GM19467 (cell line): ENCODE measurements at regions not wholly inside any gene's neighbourhood (a gene's known extent, or its start where the extent isn't known, plus 50 kb on each side); places are given as distances from the start of the nearest gene placed in this dataset.

Experiments
- ATAC-seq: cut with Tn5 transposase; IDR thresholded peaks from one replicate; pipeline ENCODE4 v1.9.1; 2021; ENCODE audit warnings: mild to moderate bottlenecking, moderate library complexity; ENCODE audit not compliant: unreplicated experiment

- no peak for ATAC-seq
Measured at GRCh38 chr4:130403221-130403620, 1307.3 kb downstream of the C4orf33 start.

GRCh38 chr4:130416228-130416627 is 1320.3 kb downstream of the C4orf33 start:
- no peak for ATAC-seq

DNA sequence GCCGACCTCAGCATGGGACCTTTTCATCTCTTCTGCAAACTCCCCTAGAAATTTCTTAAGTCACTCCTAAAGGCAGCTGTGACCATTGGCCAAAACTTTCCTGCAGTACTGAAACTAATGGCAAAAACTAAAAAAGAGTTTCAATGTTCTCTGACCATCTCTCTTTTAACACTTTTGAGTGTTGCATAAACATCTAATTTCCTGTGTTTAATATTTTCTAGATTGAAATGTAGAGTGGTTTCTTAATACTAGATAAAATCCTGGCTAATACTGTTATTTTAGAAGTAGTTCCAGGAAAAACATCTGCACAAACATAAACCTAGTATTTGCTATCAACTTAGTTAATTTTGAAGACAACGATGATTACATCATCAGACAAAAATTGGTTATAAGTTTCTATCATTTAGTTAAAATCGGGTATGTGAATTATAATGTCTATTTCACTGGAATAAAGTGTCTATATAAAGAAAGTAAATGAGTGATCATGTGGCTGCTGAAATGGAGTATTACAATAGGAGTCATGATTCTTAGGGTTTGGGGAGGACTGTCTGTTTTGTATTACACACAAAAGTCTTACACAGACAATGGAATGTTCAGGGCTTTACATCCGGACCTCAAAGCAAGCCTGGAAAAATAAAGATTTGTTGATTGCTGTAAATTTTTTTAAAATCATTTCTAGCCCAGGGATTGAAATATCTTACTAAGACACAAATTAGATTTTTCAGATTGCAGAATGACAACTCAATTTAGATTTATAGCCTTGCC is 1323.4 kb downstream of the C4orf33 start:
- ATAC-seq = no peak

DNA sequence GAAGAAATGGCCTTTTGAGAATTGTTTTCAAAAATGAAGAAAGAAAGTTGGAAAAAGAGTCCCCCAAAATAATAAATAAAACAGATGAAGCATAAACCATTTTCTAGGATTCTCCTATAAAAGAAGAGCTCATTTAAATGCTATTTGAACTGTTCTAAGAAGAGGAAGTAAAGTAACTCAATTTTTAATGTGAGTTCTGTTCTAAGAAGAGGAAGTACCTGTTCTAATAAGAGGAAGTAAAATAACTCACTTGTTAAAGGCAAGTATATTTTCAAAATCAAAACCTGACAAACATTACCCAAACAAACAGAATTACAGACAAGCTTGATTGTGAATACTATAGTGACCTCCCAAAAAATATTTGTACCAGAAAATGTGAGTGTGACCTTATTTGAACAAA is 1326.3 kb downstream of the C4orf33 start:
- no peak for ATAC-seq

DNA sequence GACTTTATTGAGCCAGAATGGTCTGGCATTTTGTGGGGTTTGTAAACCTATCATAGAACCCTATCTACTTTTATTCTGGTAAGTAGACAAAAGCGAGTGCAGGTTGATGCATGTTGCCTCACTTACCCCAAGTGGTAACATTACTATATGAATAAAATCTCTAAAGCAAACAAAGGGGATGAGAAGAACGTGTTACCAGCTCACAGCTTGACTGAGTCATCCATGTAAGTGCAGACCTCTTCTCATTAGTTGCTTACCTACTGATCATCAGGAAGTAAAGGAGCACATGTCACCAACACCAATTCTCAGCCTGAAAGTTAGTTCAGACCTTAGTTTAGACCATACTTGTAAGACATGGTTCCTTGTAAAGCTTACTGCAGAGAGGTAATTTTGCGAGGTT is 1328.3 kb downstream of the C4orf33 start:
- no peak for ATAC-seq

- no peak for ATAC-seq
Measured at GRCh38 chr4:130432289-130432688, 1336.3 kb downstream of the C4orf33 start.

DNA sequence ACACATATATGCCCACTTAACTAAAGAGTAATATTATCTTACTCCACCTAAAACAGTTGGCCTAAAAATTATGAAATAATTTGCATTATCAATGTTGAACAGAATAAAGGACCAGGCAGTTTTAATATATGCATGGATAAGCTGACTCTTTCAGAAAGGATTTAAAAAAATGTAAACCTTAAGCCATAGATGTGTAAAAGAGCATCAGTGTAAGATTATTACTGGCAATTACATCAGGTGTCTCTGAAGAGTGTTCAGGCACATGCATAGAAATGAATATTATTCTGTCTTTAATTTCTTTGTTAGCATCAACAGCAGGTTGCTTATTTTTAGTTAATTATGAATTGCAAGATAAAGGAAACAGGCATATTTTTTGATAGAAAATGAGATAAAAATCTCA is 1353.8 kb downstream of the C4orf33 start:
- no peak for ATAC-seq

GRCh38 chr4:130468340-130468739 is 1372.4 kb downstream of the C4orf33 start:
- ATAC-seq = no peak

DNA sequence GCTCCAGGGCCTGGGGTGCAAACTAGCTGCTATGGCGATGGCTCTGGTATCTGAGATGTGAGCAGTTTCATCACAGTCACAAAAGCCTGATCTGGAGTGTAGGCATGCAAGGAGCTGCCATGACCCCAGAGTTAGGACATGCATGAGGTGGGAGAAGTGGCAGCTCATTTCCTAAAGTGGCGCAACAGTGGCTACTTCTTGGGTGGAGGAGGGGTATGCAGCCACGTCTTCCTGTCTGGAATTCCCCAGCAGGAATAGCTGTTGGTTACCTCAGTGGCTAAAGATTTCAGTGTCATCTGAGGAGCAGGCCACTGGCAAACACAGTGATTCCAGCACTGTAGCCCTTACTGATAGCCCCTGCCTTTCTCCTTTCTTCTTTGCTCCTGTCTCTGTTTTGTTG is 1382.5 kb downstream of the C4orf33 start:
- no peak for ATAC-seq

DNA sequence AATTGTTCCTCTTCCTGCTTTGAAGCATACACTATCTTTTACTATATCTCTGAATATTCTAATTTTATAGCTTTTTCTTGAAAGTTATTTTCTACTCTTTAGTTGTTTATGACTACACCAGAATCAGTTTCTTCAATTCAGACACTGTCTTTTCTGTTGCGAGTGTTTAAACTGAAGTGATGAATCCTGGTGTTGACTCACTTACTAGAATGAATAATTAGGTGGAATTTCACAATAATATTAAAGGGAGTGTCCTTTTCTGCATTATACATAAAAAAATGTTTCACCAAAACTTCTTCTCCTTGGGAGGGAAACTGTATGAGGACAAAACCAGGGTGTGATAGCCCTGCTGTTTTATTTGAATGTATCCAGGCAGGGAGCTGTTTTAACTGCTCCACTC is 1383.1 kb downstream of the C4orf33 start:
- no peak for ATAC-seq

DNA sequence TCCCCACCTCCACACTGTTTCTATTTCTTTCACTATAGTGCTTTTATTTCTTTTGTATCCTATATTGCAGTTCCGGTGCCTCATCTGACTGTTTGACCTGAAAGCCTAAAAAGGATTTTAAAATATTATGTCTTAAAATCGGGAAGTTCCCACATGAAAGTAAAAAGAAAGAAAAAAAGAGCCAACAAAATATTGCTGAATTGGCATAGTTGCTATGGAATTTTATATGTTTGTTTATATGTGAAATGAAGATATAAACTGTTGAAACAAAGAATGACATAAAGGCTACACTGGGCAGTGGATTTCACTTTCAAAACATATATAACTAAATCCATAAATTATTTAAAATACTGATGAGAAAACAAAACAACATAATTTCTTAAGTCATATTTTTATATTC is 1383.7 kb downstream of the C4orf33 start:
- no peak for ATAC-seq

DNA sequence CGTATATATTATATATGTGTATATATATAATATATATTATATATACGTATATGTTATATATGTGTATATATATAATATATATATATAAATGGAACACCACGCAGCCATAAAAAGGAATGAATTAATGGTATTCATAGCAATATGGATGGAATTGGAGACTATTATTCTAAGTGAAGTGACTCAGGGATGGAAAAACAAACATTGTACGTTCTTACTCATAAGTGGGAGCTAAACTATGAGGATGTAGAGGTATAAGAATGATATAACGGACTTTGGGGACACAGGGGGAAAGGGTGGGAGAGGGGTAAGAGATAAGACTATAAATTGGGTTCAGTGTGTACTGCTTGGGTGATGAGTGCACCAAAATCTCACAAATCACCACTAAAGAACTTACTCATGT is 1388.9 kb downstream of the C4orf33 start:
- ATAC-seq = no peak

DNA sequence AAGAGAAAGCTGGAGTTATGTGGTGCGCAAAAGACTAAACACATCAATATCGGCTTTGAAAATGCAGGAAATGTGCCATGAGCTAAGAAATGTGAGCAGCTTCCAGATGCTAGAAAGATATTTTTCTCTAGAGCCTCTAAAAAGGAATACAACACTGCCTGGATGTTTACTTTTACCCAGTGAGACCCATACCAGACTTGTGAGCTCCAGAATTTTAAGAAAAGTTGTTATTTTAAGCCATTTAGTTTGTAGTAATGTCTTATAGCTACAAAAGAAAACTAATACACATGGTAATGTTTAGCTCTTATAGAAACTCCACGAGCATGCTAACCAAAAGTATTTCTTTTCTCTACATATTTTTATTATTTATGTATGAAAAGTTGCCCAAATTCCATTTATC is 1389.4 kb downstream of the C4orf33 start:
- ATAC-seq = no peak

- ATAC-seq = no peak
Measured at GRCh38 chr4:130486186-130486585, 1390.2 kb downstream of the C4orf33 start.

- ATAC-seq = no peak
Measured at GRCh38 chr4:130486841-130487240, 1390.9 kb downstream of the C4orf33 start.

DNA sequence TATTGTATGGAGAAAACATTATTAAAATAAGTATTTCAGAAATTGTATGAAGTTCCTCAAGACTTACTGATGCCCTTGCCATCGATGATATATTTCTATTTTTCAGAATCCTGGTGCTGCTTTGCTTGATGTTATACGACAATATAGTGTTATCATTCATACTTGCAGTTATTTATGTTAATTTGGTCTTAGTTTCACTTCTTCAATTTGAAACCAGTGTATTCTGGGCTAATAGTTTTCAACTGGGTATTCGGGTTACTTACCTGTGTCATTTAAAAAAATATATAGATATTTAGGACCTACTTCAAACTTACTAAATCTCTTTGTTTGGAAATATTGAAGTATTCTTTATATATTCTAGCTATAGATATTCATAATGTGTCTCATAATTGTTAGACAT is 1414.7 kb downstream of the C4orf33 start:
- no peak for ATAC-seq

GRCh38 chr4:130511776-130512175 is 1415.8 kb downstream of the C4orf33 start:
- ATAC-seq = no peak

DNA sequence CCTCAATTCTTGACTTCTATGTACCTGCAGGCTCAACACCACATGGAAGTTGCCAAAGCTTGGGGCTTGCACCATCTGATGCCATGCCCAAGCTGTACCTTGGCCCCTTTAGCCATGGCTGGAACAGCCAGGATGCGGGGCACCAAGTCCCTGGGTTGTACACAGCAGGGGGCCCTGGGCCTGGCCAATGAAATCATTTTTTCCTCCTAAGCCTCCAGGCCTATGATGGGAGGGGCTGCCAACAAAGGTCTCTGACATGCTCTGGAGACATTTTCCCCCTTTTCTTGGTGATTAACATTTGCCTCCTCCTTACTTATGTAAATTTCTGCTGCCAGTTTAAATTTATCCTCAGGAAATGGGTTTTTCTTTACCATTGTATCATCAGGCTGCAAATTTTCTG is 1428.1 kb downstream of the C4orf33 start:
- no peak for ATAC-seq

- no peak for ATAC-seq
Measured at GRCh38 chr4:130530505-130530904, 1434.6 kb downstream of the C4orf33 start.

DNA sequence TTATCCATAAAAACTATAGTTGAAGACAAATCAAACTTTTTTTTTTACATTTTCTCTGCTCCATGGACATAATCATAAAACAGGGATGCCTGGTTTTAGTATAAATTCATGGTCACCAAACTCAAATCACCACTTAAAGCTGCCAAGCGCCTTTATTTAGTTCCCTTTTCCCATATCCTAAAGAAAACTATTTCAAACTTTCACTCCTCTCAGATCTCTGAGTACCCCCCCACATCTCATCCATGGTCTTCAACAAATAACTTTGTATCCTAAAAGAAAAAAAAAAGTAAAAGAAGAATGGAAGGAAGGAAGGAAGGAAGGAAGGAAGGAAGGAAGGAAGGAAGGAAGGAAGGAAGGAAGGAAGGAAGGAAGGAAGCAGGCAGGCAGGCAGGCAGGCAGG is 1438.7 kb downstream of the C4orf33 start:
- no peak for ATAC-seq

DNA sequence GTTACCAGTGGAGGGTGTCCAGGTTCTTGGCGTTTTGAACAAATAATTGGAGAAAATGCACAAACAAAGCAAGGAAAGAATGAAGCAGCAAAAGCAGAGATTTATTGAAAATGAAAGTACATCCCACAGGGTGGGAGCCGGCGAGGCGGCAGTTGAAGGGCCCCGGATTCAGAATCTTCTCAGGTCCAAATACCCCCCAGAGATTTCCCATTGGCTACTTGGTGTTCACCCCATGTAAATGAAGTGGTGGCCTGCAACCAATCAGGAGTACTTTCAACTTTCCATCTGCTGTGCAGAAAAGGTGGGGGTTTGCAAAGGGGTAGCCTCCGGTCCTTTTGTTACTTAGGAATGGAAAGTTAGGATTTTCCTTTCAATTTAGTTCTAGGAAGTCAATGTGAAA is 1447.0 kb downstream of the C4orf33 start:
- ATAC-seq = no peak

DNA sequence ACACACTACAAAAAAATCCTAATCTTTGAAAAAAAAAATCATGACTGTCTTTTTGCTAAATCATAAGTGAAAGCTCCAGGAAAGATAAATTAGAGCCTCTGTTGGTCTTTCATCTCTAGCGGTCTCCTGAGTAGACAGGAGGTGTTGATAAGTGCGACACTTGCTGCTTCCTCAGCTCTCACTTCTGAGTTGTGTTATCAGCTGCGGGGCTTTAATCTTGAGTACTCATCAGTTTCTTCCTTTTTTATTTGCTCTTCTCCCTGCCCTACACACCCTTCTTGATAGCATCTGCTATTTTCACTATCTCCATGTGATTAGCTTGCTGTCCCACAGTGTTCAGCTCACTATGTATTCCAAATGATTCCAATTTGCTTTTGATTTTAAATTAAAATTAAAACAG is 1449.2 kb downstream of the C4orf33 start:
- no peak for ATAC-seq

DNA sequence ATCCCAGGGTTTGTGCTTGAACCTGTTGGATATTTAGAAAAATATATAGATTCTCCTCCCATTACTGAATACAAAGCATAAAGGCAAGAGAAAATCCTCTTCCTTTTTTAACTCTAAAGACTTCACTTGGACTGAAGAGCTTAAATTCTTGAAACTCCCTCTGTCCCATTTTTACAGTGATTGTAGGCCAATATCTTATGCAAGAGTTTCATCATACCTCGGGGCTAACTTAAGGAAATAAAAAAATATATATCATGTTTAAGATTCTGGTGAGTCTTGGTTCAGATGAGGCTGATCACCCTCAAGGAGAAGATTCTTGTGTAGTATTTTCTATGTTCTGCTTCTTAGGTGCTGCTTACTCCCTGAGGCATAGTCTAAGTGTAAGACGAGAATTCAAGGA is 1449.6 kb downstream of the C4orf33 start:
- no peak for ATAC-seq
